ENCODE measurements at regions not wholly inside any gene's neighbourhood (a gene's known extent, or its start where the extent isn't known, plus 50 kb on each side); places are given as distances from the start of the nearest gene placed in this dataset.
"Not testable (repeated sequence)": the region's sequence is repeated elsewhere in the genome, so short reads cannot be mapped to it uniquely, and the experiment has no call there.

DNA sequence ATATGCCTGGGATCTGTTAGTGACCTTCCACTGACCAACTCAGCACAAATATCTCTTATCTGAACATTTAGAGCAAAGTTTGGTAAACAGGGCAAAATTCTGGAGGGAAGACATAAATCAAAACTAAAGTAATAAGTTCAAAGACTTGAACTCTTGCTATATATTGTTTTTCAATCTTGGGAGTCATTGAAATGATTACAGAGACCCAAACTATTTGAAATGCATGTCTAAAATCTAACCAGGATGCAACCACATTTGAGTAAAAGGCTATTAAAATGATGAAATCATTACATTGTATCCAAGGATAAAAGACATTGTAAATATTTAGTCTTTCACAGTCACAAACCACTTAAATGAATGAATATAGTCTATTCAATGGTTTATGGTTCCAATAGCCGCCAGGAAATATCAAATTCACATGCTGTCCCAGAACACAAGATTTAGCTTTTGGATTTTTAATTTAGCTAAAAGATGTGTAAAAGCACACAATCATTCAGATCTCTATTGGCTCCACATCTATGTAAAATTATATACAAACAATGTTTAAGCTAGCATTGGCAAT is 256.6 kb upstream of the EPHA7 start:
- ChIA-PET CTCF (no interaction called here), POLR2A (no interaction called here)

GRCh38 chr6:93663111-93663510 is 243.8 kb upstream of the EPHA7 start:
- ChIA-PET CTCF (no interaction called here), POLR2A (no interaction called here)
- TF ChIP-seq, protein P1, sequence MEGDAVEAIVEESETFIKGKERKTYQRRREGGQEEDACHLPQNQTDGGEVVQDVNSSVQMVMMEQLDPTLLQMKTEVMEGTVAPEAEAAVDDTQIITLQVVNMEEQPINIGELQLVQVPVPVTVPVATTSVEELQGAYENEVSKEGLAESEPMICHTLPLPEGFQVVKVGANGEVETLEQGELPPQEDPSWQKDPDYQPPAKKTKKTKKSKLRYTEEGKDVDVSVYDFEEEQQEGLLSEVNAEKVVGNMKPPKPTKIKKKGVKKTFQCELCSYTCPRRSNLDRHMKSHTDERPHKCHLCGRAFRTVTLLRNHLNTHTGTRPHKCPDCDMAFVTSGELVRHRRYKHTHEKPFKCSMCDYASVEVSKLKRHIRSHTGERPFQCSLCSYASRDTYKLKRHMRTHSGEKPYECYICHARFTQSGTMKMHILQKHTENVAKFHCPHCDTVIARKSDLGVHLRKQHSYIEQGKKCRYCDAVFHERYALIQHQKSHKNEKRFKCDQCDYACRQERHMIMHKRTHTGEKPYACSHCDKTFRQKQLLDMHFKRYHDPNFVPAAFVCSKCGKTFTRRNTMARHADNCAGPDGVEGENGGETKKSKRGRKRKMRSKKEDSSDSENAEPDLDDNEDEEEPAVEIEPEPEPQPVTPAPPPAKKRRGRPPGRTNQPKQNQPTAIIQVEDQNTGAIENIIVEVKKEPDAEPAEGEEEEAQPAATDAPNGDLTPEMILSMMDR (IDR thresholded peaks at IDR 0.05; ENCODE audit: insufficient read depth, low read length, missing control alignments), result no peak
- no peak overlapping the region for H3K4me3 ChIP-seq (ENCODE audit: low read depth, low read length)
- DNase-seq (ENCODE audit: low read depth, low spot score), result no peak

More for the DNA sequence above, 256.6 kb upstream of the EPHA7 start:
- DNase-seq (ENCODE audit: low read depth, low spot score), result no peak
- no peak overlapping the region for H3K4me3 ChIP-seq (ENCODE audit: low read depth, low read length)
- TF ChIP-seq, protein P1 (IDR thresholded peaks at IDR 0.05; ENCODE audit: insufficient read depth, low read length, missing control alignments), result no peak

GRCh38 chr6:93654548-93654947 is 235.2 kb upstream of the EPHA7 start:
- no peak overlapping the region for H3K4me3 ChIP-seq (ENCODE audit: low read depth, low read length)
- TF ChIP-seq, protein P1 (IDR thresholded peaks at IDR 0.05; ENCODE audit: insufficient read depth, low read length, missing control alignments), result no peak
- no peak for DNase-seq (ENCODE audit: low read depth, low spot score)
- POLR2A ChIA-PET, result no interaction called here
- CTCF ChIA-PET, result no interaction called here

GRCh38 chr6:93644611-93645010 is 225.3 kb upstream of the EPHA7 start:
- DNase-seq (ENCODE audit: low read depth, low spot score), result no peak
- no peak overlapping the region for H3K4me3 ChIP-seq (ENCODE audit: low read depth, low read length)
- TF ChIP-seq, protein P1 (IDR thresholded peaks at IDR 0.05; ENCODE audit: insufficient read depth, low read length, missing control alignments), result no peak
- ChIA-PET POLR2A (no interaction called here), CTCF (no interaction called here)

DNA sequence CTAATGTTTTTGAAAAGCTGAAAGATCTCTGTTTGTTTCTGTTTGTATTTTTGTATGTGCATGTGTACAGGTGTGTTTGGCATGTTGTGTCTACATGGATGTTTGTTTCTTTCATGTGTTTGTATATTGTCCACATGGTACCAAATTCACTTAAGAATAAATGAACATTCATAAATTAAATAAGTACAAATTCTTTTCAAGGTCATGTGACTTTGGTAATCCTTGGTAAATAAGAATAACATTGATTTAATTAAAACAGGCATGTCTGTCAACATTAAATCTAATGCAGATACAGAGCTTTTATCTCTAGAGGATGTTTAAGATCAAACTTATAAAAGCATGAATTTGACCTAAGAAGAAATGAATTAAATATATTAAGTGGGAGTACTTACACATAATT is 219.8 kb upstream of the EPHA7 start:
- TF ChIP-seq, protein P1 (IDR thresholded peaks at IDR 0.05; ENCODE audit: insufficient read depth, low read length, missing control alignments), result no peak
- DNase-seq (ENCODE audit: low read depth, low spot score), result no peak
- CTCF ChIA-PET, result no interaction called here
- POLR2A ChIA-PET, result no interaction called here
- no peak overlapping the region for H3K4me3 ChIP-seq (ENCODE audit: low read depth, low read length)

DNA sequence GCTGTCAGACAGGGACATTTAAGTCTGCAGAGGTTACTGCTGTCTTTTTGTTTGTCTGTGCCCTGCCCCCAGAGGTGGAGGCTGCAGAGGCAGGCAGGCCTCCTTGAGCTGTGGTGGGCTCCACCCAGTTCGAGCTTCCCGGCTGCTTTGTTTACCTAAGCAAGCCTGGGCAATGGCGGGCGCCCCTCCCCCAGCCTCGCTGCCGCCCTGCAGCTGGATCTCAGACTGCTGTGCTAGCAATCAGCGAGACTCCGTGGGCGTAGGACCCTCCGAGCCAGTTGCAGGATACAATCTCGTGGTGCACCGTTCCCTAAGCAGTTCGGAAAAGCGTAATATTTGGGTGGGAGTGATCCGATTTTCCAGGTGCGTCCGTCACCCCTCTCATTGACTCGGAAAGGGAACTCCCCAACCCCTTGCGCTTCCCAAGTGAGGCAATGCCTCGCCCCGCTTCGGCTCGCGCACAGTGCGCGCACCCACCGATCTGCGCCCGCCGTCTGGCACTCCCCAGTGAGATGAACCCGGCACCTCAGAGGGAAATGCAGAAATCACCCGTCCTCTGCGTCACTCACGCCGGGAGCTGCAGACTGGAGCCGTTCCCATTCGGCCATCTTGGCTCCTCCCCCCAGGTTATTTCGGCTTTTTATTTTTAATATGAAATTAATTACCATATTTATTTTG is 217.8 kb upstream of the EPHA7 start:
- POLR2A ChIA-PET; H3K4me3 ChIP-seq (ENCODE audit: low read depth, low read length); DNase-seq (ENCODE audit: low read depth, low spot score); CTCF ChIA-PET: not testable (repeated sequence)

DNA sequence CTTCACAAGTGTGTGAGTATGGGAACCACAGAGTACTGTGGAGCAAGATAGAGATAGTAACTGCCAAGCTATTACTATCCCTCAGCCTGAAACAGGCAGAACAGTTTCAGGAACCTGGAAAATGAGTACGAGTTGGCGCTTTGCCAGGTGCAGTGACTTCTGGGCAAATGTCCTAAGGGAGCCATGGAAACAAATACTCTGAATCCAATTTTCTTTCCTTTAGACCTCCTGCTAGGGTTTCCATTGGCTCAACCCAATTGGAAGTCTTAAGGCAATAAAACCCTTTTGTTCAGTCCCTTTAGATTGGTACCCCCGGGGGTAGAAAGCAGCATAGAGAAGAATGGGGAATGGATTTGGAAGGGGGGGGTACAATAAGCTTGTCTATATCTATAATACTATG is 205.0 kb upstream of the EPHA7 start:
- DNase-seq (ENCODE audit: low read depth, low spot score), result no peak
- POLR2A ChIA-PET, result no interaction called here
- TF ChIP-seq, protein P1 (IDR thresholded peaks at IDR 0.05; ENCODE audit: insufficient read depth, low read length, missing control alignments), result no peak
- CTCF ChIA-PET, result no interaction called here
- no peak overlapping the region for H3K4me3 ChIP-seq (ENCODE audit: low read depth, low read length)
